SK-N-SH (cell line): ENCODE measurements at regions not wholly inside any gene's neighbourhood (a gene's known extent, or its start where the extent isn't known, plus 50 kb on each side); places are given as distances from the start of the nearest gene placed in this dataset.
A peak's percentile ranks its signal among the peaks of the same experiment; 100 is the strongest.

ENCODE experiments used
- CTCF ChIA-PET: fragments of 300-600, 350-600 bp; formaldehyde crosslinking; extraction: SDS; loops from one replicate; lab custom pipeline; 2021; lab: Yijun Ruan, JAX
- POLR2A ChIA-PET: fragments of 350-600 bp; sonication (Branson Sonifier 250); formaldehyde crosslinking; extraction: SDS; loops from one replicate; lab custom pipeline; 2020; ENCODE audit warnings: antibody characterized with exemption, inconsistent platforms; lab: Yijun Ruan, JAX
- DNase-seq: peaks from one replicate; pipeline ENCODE4 v3.0.0; 2012
- H2AFZ ChIP-seq: fragments of 200-600 bp; sonication (generic); 2 replicates; pipeline ENCODE4 v1.8.1; 2016; ENCODE audit warnings: antibody characterized with exemption, mild to moderate bottlenecking, low read depth
- H3F3A ChIP-seq: fragments of 200-600 bp; sonication (generic); replicated peaks from 2 replicates; pipeline ENCODE3; 2016; ENCODE audit warnings: antibody characterized with exemption, mild to moderate bottlenecking; ENCODE audit not compliant: insufficient read depth
- H3K27ac ChIP-seq, 2 experiments: fragments of 200-500 bp in 1 of 2; fragments of 200-600 bp in 1 of 2; sonication (Bioruptor generic) in 1 of 2; sonication (generic), shearing (Covaris generic) in 1 of 2; 2 replicates each; pipeline versions ENCODE4 v1.5.1 to v1.6.1; 2014 to 2016; ENCODE audit warnings: low read depth in 2 of 2, inconsistent platforms in 1 of 2, low read length in 1 of 2, mild to moderate bottlenecking in 1 of 2, mixed read lengths in 1 of 2
- H3K27me3 ChIP-seq: fragments of 200-600 bp; sonication (generic), shearing (Covaris generic); 2 replicates; pipeline ENCODE4 v1.6.1; 2016; ENCODE audit warnings: mixed run types; ENCODE audit not compliant: insufficient read depth
- H3K36me3 ChIP-seq, 2 experiments: fragments of 200-500 bp in 1 of 2; fragments of 200-600 bp in 1 of 2; sonication (Bioruptor generic) in 1 of 2; sonication (generic) in 1 of 2; replicated peaks in 1 of 2; 2 replicates each; pipeline versions ENCODE3 to v1.5.1; 2014 to 2016; ENCODE audit warnings: low read length in 1 of 2, mild to moderate bottlenecking in 1 of 2; ENCODE audit not compliant: insufficient read depth in 2 of 2, control insufficient read depth in 1 of 2
- H3K4me1 ChIP-seq, 2 experiments: fragments of 200-500 bp in 1 of 2; fragments of 200-600 bp in 1 of 2; sonication (Bioruptor generic) in 1 of 2; sonication (generic), shearing (Covaris generic) in 1 of 2; 2 replicates each; pipeline versions ENCODE4 v1.5.1 to v1.6.1; 2014 to 2016; ENCODE audit warnings: low read depth in 1 of 2, low read length in 1 of 2, mixed run types in 1 of 2; ENCODE audit not compliant: insufficient read depth in 2 of 2, control insufficient read depth in 1 of 2
- H3K4me2 ChIP-seq: fragments of 200-600 bp; sonication (generic), shearing (Covaris generic); 2 replicates; pipeline ENCODE4 v1.6.1; 2017; ENCODE audit warnings: mixed run types
- H3K4me3 ChIP-seq, 2 experiments: fragments of 200-500 bp in 1 of 2; fragments of 200-600 bp in 1 of 2; sonication (Bioruptor generic) in 1 of 2; sonication (generic), shearing (Covaris generic) in 1 of 2; 2 replicates each; pipeline versions ENCODE4 v1.5.1 to v1.8.1; 2014 to 2016; ENCODE audit warnings: low read depth in 2 of 2, inconsistent platforms in 1 of 2, low read length in 1 of 2, mild to moderate bottlenecking in 1 of 2, mixed read lengths in 1 of 2, moderate library complexity in 1 of 2
- H3K79me2 ChIP-seq: fragments of 200-600 bp; sonication (generic); 2 replicates; pipeline ENCODE4 v1.8.1; 2017; ENCODE audit warnings: mild to moderate bottlenecking; ENCODE audit not compliant: insufficient read depth
- H3K9ac ChIP-seq: fragments of 200-600 bp; sonication (generic); 2 replicates; pipeline ENCODE4 v1.6.1; 2017; ENCODE audit warnings: mixed run types
- H3K9me2 ChIP-seq: fragments of 200-600 bp; sonication (generic); 2 replicates; pipeline ENCODE4 v1.6.1; 2017; ENCODE audit warnings: mixed run types
- H3K9me3 ChIP-seq: fragments of 200-600 bp; sonication (generic); 2 replicates; pipeline ENCODE4 v1.6.1; 2017; ENCODE audit warnings: mixed run types, mild to moderate bottlenecking, moderate library complexity
- H4K20me1 ChIP-seq: fragments of 200-600 bp; sonication (generic); 2 replicates; pipeline ENCODE4 v1.6.1; 2017; ENCODE audit warnings: mild to moderate bottlenecking, mixed run types; ENCODE audit not compliant: insufficient read depth
- EP300 ChIP-seq, 2 experiments: IDR thresholded peaks; 2 replicates each; pipeline versions ENCODE4 v1.4.0 to v1.6.1; 2012; ENCODE audit warnings: borderline replicate concordance in 1 of 2, low read depth in 1 of 2, low read length in 1 of 2
- FOSL2 ChIP-seq: IDR thresholded peaks from 2 replicates; pipeline ENCODE4 v1.4.0; 2012; ENCODE audit warnings: low read depth, mild to moderate bottlenecking, moderate library complexity, borderline replicate concordance
- FOXJ3 ChIP-seq: sonication (generic); formaldehyde crosslinking; IDR thresholded peaks from 2 replicates; pipeline ENCODE4 v1.5.1; 2020; ENCODE audit warnings: mild to moderate bottlenecking, missing genetic modification reagents
- FOXM1 ChIP-seq: IDR thresholded peaks from 2 replicates; pipeline ENCODE4 v1.4.0; 2012; ENCODE audit warnings: low read depth, mild to moderate bottlenecking
- GABPA ChIP-seq: IDR thresholded peaks from 2 replicates; pipeline ENCODE4 v1.4.0; 2012; ENCODE audit warnings: low read depth, mild to moderate bottlenecking
- GATA2 ChIP-seq: sonication (generic); formaldehyde crosslinking; IDR thresholded peaks from 2 replicates; pipeline ENCODE4 v1.5.0; 2020; ENCODE audit warnings: mild to moderate bottlenecking, missing genetic modification reagents
- IRF3 ChIP-seq: fragments of 150-350 bp; IDR thresholded peaks from 2 replicates; pipeline ENCODE4 v1.6.1; 2016; ENCODE audit warnings: mild to moderate bottlenecking, low read depth, low read length
- MEF2A ChIP-seq: IDR thresholded peaks from 2 replicates; pipeline ENCODE4 v1.4.0; 2012; ENCODE audit warnings: low read depth, borderline replicate concordance
- MXI1 ChIP-seq: IDR thresholded peaks from 2 replicates; pipeline ENCODE4 v1.6.1; 2012; ENCODE audit warnings: mild to moderate bottlenecking, low read depth, low read length, improper control_type of control experiment
- NFIC ChIP-seq: IDR thresholded peaks from 2 replicates; pipeline ENCODE4 v1.4.0; 2012; ENCODE audit warnings: borderline replicate concordance
- NRF1 ChIP-seq: IDR thresholded peaks from 2 replicates; pipeline ENCODE4 v1.6.1; 2012; ENCODE audit warnings: low read depth, mild to moderate bottlenecking, low read length
- RAD21 ChIP-seq: IDR thresholded peaks from 2 replicates; pipeline ENCODE4 v1.6.1; 2012; ENCODE audit warnings: mild to moderate bottlenecking, low read length
- RCOR1 ChIP-seq: fragments of 150-350 bp; IDR thresholded peaks from 2 replicates; pipeline ENCODE4 v1.6.1; 2017; ENCODE audit warnings: antibody characterized with exemption, low read length
- REST ChIP-seq: IDR thresholded peaks from 2 replicates; pipeline ENCODE4 v1.6.1; 2012; ENCODE audit warnings: mild to moderate bottlenecking, low read depth, low read length, moderate library complexity
- RXRA ChIP-seq: IDR thresholded peaks from 2 replicates; pipeline ENCODE4 v1.4.0; 2012; ENCODE audit warnings: low read depth, mild to moderate bottlenecking, borderline replicate concordance
- SIN3A ChIP-seq: IDR thresholded peaks from 2 replicates; pipeline ENCODE4 v1.6.1; 2012; ENCODE audit warnings: low read depth, mild to moderate bottlenecking, low read length, moderate library complexity, borderline replicate concordance
- SMC3 ChIP-seq: IDR thresholded peaks from 2 replicates; pipeline ENCODE4 v1.6.1; 2012; ENCODE audit warnings: low read depth, low read length, improper control_type of control experiment
- TAF1 ChIP-seq: IDR thresholded peaks from 2 replicates; pipeline ENCODE4 v1.6.1; 2012; ENCODE audit warnings: low read depth, mild to moderate bottlenecking, low read length, moderate library complexity, borderline replicate concordance
- TEAD4 ChIP-seq: IDR thresholded peaks from 2 replicates; pipeline ENCODE4 v1.4.0; 2012; ENCODE audit warnings: mild to moderate bottlenecking, borderline replicate concordance; ENCODE audit not compliant: insufficient read depth
- YY1 ChIP-seq: IDR thresholded peaks from 2 replicates; pipeline ENCODE4 v1.4.0; 2012; ENCODE audit warnings: low read depth, mild to moderate bottlenecking
- WGBS: methylation state at CpG from one replicate; pipeline ENCODE4 v1.1.6; 2017; ENCODE audit warnings: low lambda C conversion rate; 5-methylcytosine and 5-hydroxymethylcytosine counted together
- TF ChIP-seq, protein P1 (sequence below): IDR thresholded peaks from 2 replicates; pipeline ENCODE4 v1.4.0; 2012; ENCODE audit warnings: low read depth, borderline replicate concordance
- TF ChIP-seq, protein P2 (sequence below): IDR thresholded peaks from 2 replicates; pipeline ENCODE4 v1.4.0; 2012; ENCODE audit warnings: low read depth
- TF ChIP-seq, protein P3 (sequence below): IDR thresholded peaks from 2 replicates; pipeline ENCODE4; 2012
- TF ChIP-seq, protein P4 (sequence below): fragments of 200-600 bp; sonication (generic); IDR thresholded peaks from 2 replicates; pipeline ENCODE4 v1.6.1; 2017; ENCODE audit warnings: antibody characterized with exemption, mild to moderate bottlenecking, moderate library complexity
- TF ChIP-seq, protein P5 (sequence below): fragments of 150-350 bp; IDR thresholded peaks from 2 replicates; pipeline ENCODE4 v1.6.1; 2017; ENCODE audit warnings: antibody characterized with exemption, low read length, low read depth, borderline replicate concordance

- Histone ChIP-seq H3K4me2 (no peak overlapping the region), H2AFZ (no peak overlapping the region), H3K4me3 (no peak overlapping the region), H3K4me1 (peaks cover 0 to 14% of the 10 kb centered on the region in 2 experiments; a peak in 2 of 4 replicates), H3K27me3 (no peaks in the 10 kb centered on the region), H3K9me2 (no peaks in the 10 kb centered on the region), H3K36me3 (no peaks in the 10 kb centered on the region), H3F3A (peaks cover 21% of the 10 kb centered on the region), H3K9me3 (no peaks in the 10 kb centered on the region), H4K20me1 (no peaks in the 10 kb centered on the region), H3K79me2 (no peaks in the 10 kb centered on the region), H3K9ac (no peak overlapping the region), H3K27ac (peak overlapping the region in 1 of 2 experiments; percentile 46; a peak in 2 of 4 replicates)
- ChIA-PET POLR2A (no interaction called here), CTCF (interaction anchor here (1.8 kb wide), 1 partner anchor 178 kb away, joined by 4 read pairs; no protein-coding TSS in a partner anchor)
- no peak for DNase-seq
- 87% methylated on average over 9 of the region's 9 CpGs for WGBS
- TF ChIP-seq TAF1: no peak
- TF ChIP-seq RAD21: no peak
- TF ChIP-seq MEF2A: no peak
- peak in 1 of 2 experiments; percentile 33; a peak in 1 of 4 replicates for TF ChIP-seq EP300 (IDR thresholded peaks at IDR 0.05; ENCODE audit: borderline replicate concordance in 1 of 2, low read depth in 1 of 2, low read length in 1 of 2)
- no peak for TF ChIP-seq GATA2 (CRISPR knock-in tag)
- no peak for TF ChIP-seq RCOR1
- no peak for TF ChIP-seq YY1
- peak; percentile 14; the same call in 1 of the 2 replicates for TF ChIP-seq NFIC
- no peak for TF ChIP-seq REST
- TF ChIP-seq, protein P1, sequence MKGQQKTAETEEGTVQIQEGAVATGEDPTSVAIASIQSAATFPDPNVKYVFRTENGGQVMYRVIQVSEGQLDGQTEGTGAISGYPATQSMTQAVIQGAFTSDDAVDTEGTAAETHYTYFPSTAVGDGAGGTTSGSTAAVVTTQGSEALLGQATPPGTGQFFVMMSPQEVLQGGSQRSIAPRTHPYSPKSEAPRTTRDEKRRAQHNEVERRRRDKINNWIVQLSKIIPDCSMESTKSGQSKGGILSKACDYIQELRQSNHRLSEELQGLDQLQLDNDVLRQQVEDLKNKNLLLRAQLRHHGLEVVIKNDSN: no peak
- TF ChIP-seq, protein P2, sequence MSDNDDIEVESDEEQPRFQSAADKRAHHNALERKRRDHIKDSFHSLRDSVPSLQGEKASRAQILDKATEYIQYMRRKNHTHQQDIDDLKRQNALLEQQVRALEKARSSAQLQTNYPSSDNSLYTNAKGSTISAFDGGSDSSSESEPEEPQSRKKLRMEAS: no peak
- TF ChIP-seq, protein P3, sequence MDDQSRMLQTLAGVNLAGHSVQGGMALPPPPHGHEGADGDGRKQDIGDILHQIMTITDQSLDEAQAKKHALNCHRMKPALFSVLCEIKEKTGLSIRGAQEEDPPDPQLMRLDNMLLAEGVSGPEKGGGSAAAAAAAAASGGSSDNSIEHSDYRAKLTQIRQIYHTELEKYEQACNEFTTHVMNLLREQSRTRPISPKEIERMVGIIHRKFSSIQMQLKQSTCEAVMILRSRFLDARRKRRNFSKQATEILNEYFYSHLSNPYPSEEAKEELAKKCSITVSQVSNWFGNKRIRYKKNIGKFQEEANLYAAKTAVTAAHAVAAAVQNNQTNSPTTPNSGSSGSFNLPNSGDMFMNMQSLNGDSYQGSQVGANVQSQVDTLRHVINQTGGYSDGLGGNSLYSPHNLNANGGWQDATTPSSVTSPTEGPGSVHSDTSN: peak; percentile 65
- TF ChIP-seq SMC3: no peak
- no peak for TF ChIP-seq TEAD4
- TF ChIP-seq FOSL2: peak; percentile 21; the same call in 1 of the 2 replicates
- TF ChIP-seq, protein P4, sequence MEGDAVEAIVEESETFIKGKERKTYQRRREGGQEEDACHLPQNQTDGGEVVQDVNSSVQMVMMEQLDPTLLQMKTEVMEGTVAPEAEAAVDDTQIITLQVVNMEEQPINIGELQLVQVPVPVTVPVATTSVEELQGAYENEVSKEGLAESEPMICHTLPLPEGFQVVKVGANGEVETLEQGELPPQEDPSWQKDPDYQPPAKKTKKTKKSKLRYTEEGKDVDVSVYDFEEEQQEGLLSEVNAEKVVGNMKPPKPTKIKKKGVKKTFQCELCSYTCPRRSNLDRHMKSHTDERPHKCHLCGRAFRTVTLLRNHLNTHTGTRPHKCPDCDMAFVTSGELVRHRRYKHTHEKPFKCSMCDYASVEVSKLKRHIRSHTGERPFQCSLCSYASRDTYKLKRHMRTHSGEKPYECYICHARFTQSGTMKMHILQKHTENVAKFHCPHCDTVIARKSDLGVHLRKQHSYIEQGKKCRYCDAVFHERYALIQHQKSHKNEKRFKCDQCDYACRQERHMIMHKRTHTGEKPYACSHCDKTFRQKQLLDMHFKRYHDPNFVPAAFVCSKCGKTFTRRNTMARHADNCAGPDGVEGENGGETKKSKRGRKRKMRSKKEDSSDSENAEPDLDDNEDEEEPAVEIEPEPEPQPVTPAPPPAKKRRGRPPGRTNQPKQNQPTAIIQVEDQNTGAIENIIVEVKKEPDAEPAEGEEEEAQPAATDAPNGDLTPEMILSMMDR: no peak
- TF ChIP-seq GABPA: no peak
- no peak for TF ChIP-seq IRF3
- no peak for TF ChIP-seq MXI1
- TF ChIP-seq RXRA: no peak
- TF ChIP-seq NRF1: no peak
- TF ChIP-seq, protein P5, sequence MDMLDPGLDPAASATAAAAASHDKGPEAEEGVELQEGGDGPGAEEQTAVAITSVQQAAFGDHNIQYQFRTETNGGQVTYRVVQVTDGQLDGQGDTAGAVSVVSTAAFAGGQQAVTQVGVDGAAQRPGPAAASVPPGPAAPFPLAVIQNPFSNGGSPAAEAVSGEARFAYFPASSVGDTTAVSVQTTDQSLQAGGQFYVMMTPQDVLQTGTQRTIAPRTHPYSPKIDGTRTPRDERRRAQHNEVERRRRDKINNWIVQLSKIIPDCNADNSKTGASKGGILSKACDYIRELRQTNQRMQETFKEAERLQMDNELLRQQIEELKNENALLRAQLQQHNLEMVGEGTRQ: no peak
- TF ChIP-seq FOXJ3 (CRISPR knock-in tag): no peak
- TF ChIP-seq FOXM1: no peak
- no peak for TF ChIP-seq SIN3A
Observed at GRCh38 chr10:30176182-30176581, 116.8 kb upstream of the JCAD start.
